ENCODE measurements at regions not wholly inside any gene's neighbourhood (a gene's known extent, or its start where the extent isn't known, plus 50 kb on each side); places are given as distances from the start of the nearest gene placed in this dataset.
"Not testable (repeated sequence)": the region's sequence is repeated elsewhere in the genome, so short reads cannot be mapped to it uniquely, and the experiment has no call there.

DNA sequence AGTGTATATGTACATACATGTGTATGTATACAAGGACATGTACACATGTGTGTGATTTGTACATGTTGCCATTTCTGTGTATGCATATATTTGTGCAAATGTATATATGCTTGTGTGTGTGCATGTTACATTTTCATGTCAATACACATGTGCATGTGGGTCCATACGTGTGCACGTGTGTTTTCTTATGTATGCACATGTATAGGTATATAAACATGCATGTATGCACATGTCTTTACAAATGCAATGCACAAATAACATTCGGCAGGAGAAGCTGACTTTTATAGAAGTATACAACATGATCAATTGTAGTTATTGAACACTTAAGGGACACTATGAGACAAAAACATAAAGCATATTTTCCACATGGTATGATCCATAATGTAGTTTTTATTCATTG lies 307.4 kb upstream of the SEMA3C start:
- H3K4me3 ChIP-seq (ENCODE audit: control insufficient read depth, low read depth, low read length), result no peak overlapping the region
- TF ChIP-seq, protein P1, sequence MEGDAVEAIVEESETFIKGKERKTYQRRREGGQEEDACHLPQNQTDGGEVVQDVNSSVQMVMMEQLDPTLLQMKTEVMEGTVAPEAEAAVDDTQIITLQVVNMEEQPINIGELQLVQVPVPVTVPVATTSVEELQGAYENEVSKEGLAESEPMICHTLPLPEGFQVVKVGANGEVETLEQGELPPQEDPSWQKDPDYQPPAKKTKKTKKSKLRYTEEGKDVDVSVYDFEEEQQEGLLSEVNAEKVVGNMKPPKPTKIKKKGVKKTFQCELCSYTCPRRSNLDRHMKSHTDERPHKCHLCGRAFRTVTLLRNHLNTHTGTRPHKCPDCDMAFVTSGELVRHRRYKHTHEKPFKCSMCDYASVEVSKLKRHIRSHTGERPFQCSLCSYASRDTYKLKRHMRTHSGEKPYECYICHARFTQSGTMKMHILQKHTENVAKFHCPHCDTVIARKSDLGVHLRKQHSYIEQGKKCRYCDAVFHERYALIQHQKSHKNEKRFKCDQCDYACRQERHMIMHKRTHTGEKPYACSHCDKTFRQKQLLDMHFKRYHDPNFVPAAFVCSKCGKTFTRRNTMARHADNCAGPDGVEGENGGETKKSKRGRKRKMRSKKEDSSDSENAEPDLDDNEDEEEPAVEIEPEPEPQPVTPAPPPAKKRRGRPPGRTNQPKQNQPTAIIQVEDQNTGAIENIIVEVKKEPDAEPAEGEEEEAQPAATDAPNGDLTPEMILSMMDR (IDR thresholded peaks at IDR 0.05; ENCODE audit: control insufficient read depth, insufficient read depth, low read depth, low read length, missing control alignments), result no peak

DNA sequence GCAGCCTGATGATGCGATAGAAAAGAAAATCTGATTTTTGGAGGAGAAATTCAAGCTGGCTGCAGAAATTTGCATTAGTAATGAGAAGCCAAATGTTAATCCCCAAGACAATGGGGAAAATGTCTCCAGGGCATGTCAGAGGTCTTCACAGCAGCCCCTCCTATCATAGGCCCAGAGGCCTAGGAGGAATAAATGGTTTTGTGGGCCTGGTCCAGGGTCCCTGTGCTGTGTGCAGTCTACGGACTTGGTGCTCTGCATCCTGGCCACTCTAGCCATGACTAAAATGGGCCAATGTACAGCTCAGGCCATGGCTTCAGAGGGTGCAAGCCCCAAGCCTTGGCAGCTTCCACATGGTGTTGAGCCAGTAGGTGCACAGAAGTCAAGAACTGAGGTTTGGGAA lies 303.8 kb upstream of the SEMA3C start:
- H3K4me3 ChIP-seq (ENCODE audit: control insufficient read depth, low read depth, low read length); DNase-seq (ENCODE audit: low read depth): not testable (repeated sequence)

More for the DNA sequence above, 307.4 kb upstream of the SEMA3C start:
- DNase-seq (ENCODE audit: low read depth), result no peak

DNA sequence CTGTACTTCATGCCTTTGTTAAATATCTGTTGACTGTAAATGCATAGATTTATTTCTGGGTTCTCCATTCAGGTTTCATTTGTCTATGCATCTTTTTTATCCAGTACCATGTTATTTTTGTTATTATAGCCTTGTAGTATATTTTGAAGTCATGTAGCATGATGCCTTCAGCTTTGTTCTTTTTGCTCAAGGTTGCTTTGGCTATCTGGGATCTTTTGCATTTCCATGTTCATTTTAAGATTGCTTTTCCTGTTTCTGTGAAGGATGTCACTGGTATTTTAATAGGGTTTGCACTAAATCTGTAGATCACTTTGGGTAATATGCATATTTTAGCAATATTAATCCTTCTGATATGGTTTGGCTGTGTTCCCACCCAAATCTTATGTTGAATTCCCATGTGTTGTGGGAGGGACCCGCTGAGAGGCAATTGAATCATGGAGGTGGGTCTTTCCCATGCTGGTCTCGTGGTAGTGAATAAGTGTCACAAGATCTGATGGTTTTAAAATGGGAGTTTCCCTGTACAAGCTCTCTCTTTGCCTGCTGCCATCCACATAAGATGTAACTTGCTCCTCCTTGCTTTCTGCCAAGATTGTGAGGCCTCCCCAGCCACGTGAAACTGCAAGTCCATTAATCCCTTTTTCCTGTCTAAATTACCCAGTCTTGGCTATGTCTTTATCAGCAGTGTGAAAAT lies 302.8 kb upstream of the SEMA3C start:
- DNase-seq (ENCODE audit: low read depth), result no peak
- no peak overlapping the region for H3K4me3 ChIP-seq (ENCODE audit: control insufficient read depth, low read depth, low read length)
- TF ChIP-seq, protein P1 (IDR thresholded peaks at IDR 0.05; ENCODE audit: control insufficient read depth, insufficient read depth, low read depth, low read length, missing control alignments), result no peak

DNA sequence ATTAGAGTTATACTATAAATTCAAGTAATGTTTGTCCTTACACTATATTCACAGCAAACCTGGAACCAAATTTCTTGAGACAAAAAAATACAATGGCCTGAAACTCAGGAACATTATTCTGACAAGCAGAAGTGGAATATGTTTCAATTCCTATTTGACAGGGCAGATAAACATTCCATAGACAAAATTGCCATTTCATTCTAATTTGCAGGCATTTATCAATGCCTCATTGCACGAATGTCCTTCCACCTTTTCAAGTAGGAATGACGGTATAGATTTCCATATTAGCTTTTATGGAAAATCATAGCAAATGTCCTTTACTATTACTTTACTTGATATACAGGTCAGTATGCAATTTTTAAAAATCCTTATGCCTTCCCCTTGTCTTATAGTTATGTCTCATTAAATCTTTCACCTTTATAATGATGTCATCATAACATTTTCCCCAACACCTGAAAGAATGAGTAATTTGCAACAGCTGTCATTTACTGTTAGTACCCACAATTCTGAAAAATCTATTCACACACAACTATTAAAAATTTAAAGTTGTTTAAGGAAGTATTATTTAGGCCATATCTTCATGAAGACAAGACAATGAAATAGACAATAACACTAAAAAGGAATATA lies 299.7 kb upstream of the SEMA3C start:
- no peak overlapping the region for H3K4me3 ChIP-seq (ENCODE audit: control insufficient read depth, low read depth, low read length)
- DNase-seq (ENCODE audit: low read depth), result no peak
- TF ChIP-seq, protein P1 (IDR thresholded peaks at IDR 0.05; ENCODE audit: control insufficient read depth, insufficient read depth, low read depth, low read length, missing control alignments), result no peak

GRCh38 chr7:81213394-81213793 lies 294.5 kb upstream of the SEMA3C start:
- no peak overlapping the region for H3K4me3 ChIP-seq (ENCODE audit: control insufficient read depth, low read depth, low read length)
- no peak for DNase-seq (ENCODE audit: low read depth)
- TF ChIP-seq, protein P1 (IDR thresholded peaks at IDR 0.05; ENCODE audit: control insufficient read depth, insufficient read depth, low read depth, low read length, missing control alignments), result no peak

- TF ChIP-seq, protein P1 (IDR thresholded peaks at IDR 0.05; ENCODE audit: control insufficient read depth, insufficient read depth, low read depth, low read length, missing control alignments), result no peak
- no peak overlapping the region for H3K4me3 ChIP-seq (ENCODE audit: control insufficient read depth, low read depth, low read length)
- DNase-seq (ENCODE audit: low read depth), result no peak
Measured at GRCh38 chr7:81211934-81212320, 293.1 kb upstream of the SEMA3C start.

- DNase-seq (ENCODE audit: low read depth), result peak; percentile 57
- TF ChIP-seq, protein P1 (IDR thresholded peaks at IDR 0.05; ENCODE audit: control insufficient read depth, insufficient read depth, low read depth, low read length, missing control alignments), result no peak
- H3K4me3 ChIP-seq (ENCODE audit: control insufficient read depth, low read depth, low read length), result no peak overlapping the region
Measured at GRCh38 chr7:81211204-81211933, 292.5 kb upstream of the SEMA3C start.
